SK-N-SH (cell line): ENCODE measurements at regions not wholly inside any gene's neighbourhood (a gene's known extent, or its start where the extent isn't known, plus 50 kb on each side); places are given as distances from the start of the nearest gene placed in this dataset.

Experiments used
- CHD2 ChIP-seq: fragments of 150-350 bp; IDR thresholded peaks from 2 replicates; pipeline ENCODE4 v1.6.1; 2018; ENCODE audit warnings: low read length; ENCODE audit not compliant: partially characterized antibody
- CTCF ChIP-seq: fragments of 200-600 bp; sonication (generic); IDR thresholded peaks from 2 replicates; pipeline ENCODE4 v1.6.1; 2017; ENCODE audit warnings: antibody characterized with exemption, mild to moderate bottlenecking, moderate library complexity
- EP300 ChIP-seq, 2 experiments: IDR thresholded peaks; 2 replicates each; pipeline versions ENCODE4 v1.4.0 to v1.6.1; 2012; ENCODE audit warnings: borderline replicate concordance in 1 of 2, low read depth in 1 of 2, low read length in 1 of 2
- FOXM1 ChIP-seq: IDR thresholded peaks from 2 replicates; pipeline ENCODE4 v1.4.0; 2012; ENCODE audit warnings: low read depth, mild to moderate bottlenecking
- IRF3 ChIP-seq: fragments of 150-350 bp; IDR thresholded peaks from 2 replicates; pipeline ENCODE4 v1.6.1; 2016; ENCODE audit warnings: mild to moderate bottlenecking, low read depth, low read length
- MAX ChIP-seq: IDR thresholded peaks from 2 replicates; pipeline ENCODE4 v1.4.0; 2012; ENCODE audit warnings: low read depth
- NFIC ChIP-seq: IDR thresholded peaks from 2 replicates; pipeline ENCODE4 v1.4.0; 2012; ENCODE audit warnings: borderline replicate concordance
- RCOR1 ChIP-seq: fragments of 150-350 bp; IDR thresholded peaks from 2 replicates; pipeline ENCODE4 v1.6.1; 2017; ENCODE audit warnings: antibody characterized with exemption, low read length
- REST ChIP-seq: IDR thresholded peaks from 2 replicates; pipeline ENCODE4 v1.6.1; 2012; ENCODE audit warnings: mild to moderate bottlenecking, low read depth, low read length, moderate library complexity
- RXRA ChIP-seq: IDR thresholded peaks from 2 replicates; pipeline ENCODE4 v1.4.0; 2012; ENCODE audit warnings: low read depth, mild to moderate bottlenecking, borderline replicate concordance
- SIN3A ChIP-seq: IDR thresholded peaks from 2 replicates; pipeline ENCODE4 v1.6.1; 2012; ENCODE audit warnings: low read depth, mild to moderate bottlenecking, low read length, moderate library complexity, borderline replicate concordance
- TAF1 ChIP-seq: IDR thresholded peaks from 2 replicates; pipeline ENCODE4 v1.6.1; 2012; ENCODE audit warnings: low read depth, mild to moderate bottlenecking, low read length, moderate library complexity, borderline replicate concordance
- USF2 ChIP-seq: fragments of 150-350 bp; IDR thresholded peaks from 2 replicates; pipeline ENCODE4 v1.6.1; 2017; ENCODE audit warnings: antibody characterized with exemption, low read length, low read depth, borderline replicate concordance

- TF ChIP-seq CTCF (no peak), REST (no peak), NFIC (no peak), USF2 (no peak), SIN3A (no peak), FOXM1 (no peak), RXRA (no peak), EP300 (IDR thresholded peaks at IDR 0.05; ENCODE audit: borderline replicate concordance in 1 of 2, low read depth in 1 of 2, low read length in 1 of 2) (no peak), IRF3 (no peak), MAX (no peak), CHD2 (no peak), TAF1 (no peak), RCOR1 (no peak)
Measured at GRCh38 chr18:60775978-60776377, 403.4 kb upstream of the MC4R start.
